ENCODE measurements at regions not wholly inside any gene's neighbourhood (a gene's known extent, or its start where the extent isn't known, plus 50 kb on each side); places are given as distances from the start of the nearest gene placed in this dataset.

DNA sequence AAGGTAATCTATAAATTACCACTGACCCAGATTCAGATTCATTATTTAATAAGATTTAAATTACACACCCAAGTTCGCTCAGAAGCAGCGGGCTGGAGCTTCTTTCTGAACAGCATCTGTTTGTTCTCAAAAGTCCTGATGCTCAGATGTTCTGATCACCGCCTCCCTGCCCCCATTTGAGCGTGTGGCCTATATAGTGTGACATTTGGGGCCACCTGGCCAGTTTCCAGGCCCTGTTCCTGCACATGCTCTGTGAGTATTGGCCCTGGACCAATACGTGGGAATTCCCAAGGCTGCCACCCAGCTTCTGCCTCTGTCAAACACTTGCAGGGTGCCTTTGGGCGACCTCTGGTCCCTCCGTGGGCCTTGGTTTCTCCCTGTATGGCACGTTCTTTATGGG lies 228.8 kb downstream of the TFAP2C start:
- no peak for ATAC-seq
- intact Hi-C loops (cut with micrococcal nuclease): no loop called here
- Mint-ChIP-seq H3K4me1 (ENCODE audit: low read depth) (no peaks in the 10 kb centered on the region), H3K4me3 (no peak overlapping the region), H3K9me3 (no peaks in the 10 kb centered on the region), H3K27ac (no peak overlapping the region), H3K36me3 (ENCODE audit: low read depth) (no peaks in the 10 kb centered on the region), H3K27me3 (peaks cover 18% of the 10 kb centered on the region)
- DNase-seq: no peak
- ChIA-PET POLR2A (interaction anchor here (0.5 kb wide), 1 partner anchor 590 kb away, joined by 4 read pairs; no protein-coding TSS in a partner anchor), CTCF (no interaction called here)
- TF ChIP-seq, protein P1, sequence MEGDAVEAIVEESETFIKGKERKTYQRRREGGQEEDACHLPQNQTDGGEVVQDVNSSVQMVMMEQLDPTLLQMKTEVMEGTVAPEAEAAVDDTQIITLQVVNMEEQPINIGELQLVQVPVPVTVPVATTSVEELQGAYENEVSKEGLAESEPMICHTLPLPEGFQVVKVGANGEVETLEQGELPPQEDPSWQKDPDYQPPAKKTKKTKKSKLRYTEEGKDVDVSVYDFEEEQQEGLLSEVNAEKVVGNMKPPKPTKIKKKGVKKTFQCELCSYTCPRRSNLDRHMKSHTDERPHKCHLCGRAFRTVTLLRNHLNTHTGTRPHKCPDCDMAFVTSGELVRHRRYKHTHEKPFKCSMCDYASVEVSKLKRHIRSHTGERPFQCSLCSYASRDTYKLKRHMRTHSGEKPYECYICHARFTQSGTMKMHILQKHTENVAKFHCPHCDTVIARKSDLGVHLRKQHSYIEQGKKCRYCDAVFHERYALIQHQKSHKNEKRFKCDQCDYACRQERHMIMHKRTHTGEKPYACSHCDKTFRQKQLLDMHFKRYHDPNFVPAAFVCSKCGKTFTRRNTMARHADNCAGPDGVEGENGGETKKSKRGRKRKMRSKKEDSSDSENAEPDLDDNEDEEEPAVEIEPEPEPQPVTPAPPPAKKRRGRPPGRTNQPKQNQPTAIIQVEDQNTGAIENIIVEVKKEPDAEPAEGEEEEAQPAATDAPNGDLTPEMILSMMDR (IDR thresholded peaks at IDR 0.05): no peak

DNA sequence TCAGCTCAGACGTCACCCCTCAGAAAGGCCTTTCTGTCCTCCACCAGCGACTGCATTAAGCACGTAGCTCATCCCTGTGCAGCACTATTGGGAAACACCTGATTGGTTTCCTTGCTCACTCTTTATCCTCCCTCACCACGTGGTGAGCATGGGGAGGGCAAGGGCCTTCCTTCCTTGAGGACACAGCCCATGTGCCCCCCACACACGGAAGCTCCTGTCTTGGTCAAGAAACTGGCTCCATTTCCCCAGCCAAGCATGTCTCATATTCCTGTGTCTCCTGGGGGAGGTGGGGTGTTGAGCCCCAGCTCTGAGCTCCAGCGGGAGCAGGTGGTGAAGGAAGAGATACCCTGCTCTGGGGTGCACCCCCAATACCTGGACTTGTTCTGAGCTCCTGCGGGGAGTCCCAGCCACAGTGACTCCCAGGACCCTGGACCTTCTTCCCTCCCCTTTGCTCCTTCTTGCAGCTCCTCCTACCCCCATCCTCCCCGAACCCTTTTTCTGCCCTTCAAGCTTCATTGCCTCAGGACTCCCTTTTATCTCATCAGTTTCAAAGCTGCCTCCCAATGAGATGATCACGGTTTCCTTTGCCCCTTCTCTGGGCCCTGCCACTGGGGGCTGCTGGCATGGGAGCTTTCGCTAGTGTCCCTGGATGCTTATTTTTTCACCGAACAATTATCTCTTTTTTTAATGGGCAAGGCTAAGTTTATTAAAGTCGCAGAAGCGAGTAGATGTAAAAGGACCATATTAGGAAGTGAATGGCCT lies 230.1 kb downstream of the TFAP2C start:
- ChIA-PET POLR2A (no interaction called here), CTCF (no interaction called here)
- H3K27ac Mint-ChIP-seq: no peak overlapping the region
- TF ChIP-seq, protein P1 (IDR thresholded peaks at IDR 0.05): no peak
- no peak overlapping the region for H3K4me3 Mint-ChIP-seq
- DNase-seq (no peak), ATAC-seq (no peak)
- no peaks in the 10 kb centered on the region for H3K9me3 Mint-ChIP-seq
- intact Hi-C loops (cut with micrococcal nuclease): no loop called here
- H3K27me3 Mint-ChIP-seq: peaks cover 24% of the 10 kb centered on the region
- H3K4me1 Mint-ChIP-seq (ENCODE audit: low read depth): no peaks in the 10 kb centered on the region
- H3K36me3 Mint-ChIP-seq (ENCODE audit: low read depth): no peaks in the 10 kb centered on the region

DNA sequence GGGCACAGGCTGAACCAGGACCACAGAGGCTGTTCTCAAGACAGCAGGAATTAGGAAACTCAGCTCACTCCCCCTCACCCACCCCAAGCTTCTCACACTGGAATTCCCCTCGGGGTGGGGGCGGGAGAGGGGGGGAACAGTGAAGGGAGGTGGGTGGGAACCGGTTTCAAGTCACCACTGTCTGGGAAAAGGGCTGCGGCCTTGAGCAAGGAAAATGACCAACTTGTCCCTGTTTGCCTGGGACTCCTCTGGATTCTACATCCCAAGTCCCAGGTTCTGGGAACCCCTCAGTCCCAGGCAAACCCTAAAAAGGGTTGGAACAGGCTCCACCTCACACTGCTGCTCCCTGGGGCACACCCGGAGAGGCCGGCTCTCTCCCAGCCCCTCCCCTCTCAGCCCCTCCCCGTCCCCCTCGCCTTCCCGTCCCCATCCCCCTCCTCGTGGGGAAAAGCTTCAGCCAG lies 230.7 kb downstream of the TFAP2C start:
- POLR2A ChIA-PET: no interaction called here
- no peaks in the 10 kb centered on the region for H3K36me3 Mint-ChIP-seq (ENCODE audit: low read depth)
- CTCF ChIA-PET: no interaction called here

DNA sequence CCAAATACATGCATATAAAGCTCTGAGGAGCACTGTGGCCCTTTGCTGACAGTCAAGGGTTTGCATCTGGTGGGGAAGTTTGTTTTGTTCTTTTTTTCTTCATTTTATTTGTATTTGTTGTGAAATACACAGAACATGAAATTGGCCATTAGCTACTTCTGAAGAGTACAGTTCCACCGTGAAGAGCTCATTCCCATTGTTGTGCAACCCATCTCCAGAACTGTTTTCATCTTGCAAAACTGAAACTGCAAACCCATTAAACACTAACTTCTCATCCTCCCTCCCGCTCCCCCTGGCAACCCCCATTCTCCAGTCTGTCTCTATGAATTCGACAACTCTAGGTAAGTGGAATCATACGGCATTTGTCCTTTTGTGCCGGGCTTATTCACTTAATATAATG lies 231.3 kb downstream of the TFAP2C start:
- ChIA-PET POLR2A (no interaction called here), CTCF (no interaction called here)
- H3K9me3 Mint-ChIP-seq: no peaks in the 10 kb centered on the region
- no peaks in the 10 kb centered on the region for H3K36me3 Mint-ChIP-seq (ENCODE audit: low read depth)
- ATAC-seq (no peak), DNase-seq (no peak)
- intact Hi-C loops (cut with micrococcal nuclease): no loop called here
- H3K4me1 Mint-ChIP-seq (ENCODE audit: low read depth): no peaks in the 10 kb centered on the region
- TF ChIP-seq, protein P1 (IDR thresholded peaks at IDR 0.05): no peak
- no peak overlapping the region for H3K4me3 Mint-ChIP-seq
- no peak overlapping the region for H3K27ac Mint-ChIP-seq
- peaks cover 26% of the 10 kb centered on the region for H3K27me3 Mint-ChIP-seq

More for the DNA sequence above, 230.7 kb downstream of the TFAP2C start:
- TF ChIP-seq, protein P1 (IDR thresholded peaks at IDR 0.05): no peak
- no peaks in the 10 kb centered on the region for H3K9me3 Mint-ChIP-seq
- no peak overlapping the region for H3K4me3 Mint-ChIP-seq
- ATAC-seq (no peak), DNase-seq (no peak)
- peaks cover 26% of the 10 kb centered on the region for H3K27me3 Mint-ChIP-seq
- intact Hi-C loops (cut with micrococcal nuclease): no loop called here
- H3K4me1 Mint-ChIP-seq (ENCODE audit: low read depth): no peaks in the 10 kb centered on the region
- H3K27ac Mint-ChIP-seq: no peak overlapping the region

DNA sequence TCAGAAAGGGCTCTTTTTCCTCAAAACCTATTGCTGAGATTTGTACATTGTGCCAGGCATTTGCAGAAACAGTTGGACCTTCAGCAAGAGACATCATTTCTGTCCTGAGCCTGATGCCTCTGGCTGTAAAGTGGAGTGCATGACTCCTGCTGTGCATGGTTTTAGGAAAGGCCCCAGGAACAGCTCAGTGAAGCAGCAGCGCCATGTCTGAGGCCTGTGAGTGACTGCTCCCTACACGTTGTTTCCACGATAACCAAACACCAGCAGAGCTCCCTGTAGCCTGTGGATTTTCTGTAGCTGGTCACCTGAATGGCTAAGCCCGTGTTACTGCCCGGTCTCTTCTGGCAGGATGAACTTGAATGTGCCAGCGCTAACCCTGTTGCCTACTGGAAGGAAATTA lies 232.5 kb downstream of the TFAP2C start:
- Mint-ChIP-seq H3K9me3 (no peaks in the 10 kb centered on the region), H3K27me3 (peaks cover 26% of the 10 kb centered on the region), H3K27ac (no peak overlapping the region), H3K4me1 (ENCODE audit: low read depth) (no peaks in the 10 kb centered on the region), H3K4me3 (no peak overlapping the region), H3K36me3 (ENCODE audit: low read depth) (no peaks in the 10 kb centered on the region)
- TF ChIP-seq, protein P1 (IDR thresholded peaks at IDR 0.05): no peak
- DNase-seq (no peak), ATAC-seq (no peak)
- intact Hi-C loops (cut with micrococcal nuclease): no loop called here
- ChIA-PET CTCF (no interaction called here), POLR2A (no interaction called here)
